Globus pallidus (tissue), 1 donor: ENCODE measurements at regions not wholly inside any gene's neighbourhood (a gene's known extent, or its start where the extent isn't known, plus 50 kb on each side); places are given as distances from the start of the nearest gene placed in this dataset.
"Not testable (repeated sequence)": the region's sequence is repeated elsewhere in the genome, so short reads cannot be mapped to it uniquely, and the experiment has no call there.

Experiments
- DNase-seq: peaks from one replicate; pipeline ENCODE4 v3.0.0-alpha.2; 2015; ENCODE audit warnings: low spot score

GRCh38 chr1:219560856-219561255, 52.0 kb downstream of the ZC3H11B start:
- DNase-seq = no peak

DNA sequence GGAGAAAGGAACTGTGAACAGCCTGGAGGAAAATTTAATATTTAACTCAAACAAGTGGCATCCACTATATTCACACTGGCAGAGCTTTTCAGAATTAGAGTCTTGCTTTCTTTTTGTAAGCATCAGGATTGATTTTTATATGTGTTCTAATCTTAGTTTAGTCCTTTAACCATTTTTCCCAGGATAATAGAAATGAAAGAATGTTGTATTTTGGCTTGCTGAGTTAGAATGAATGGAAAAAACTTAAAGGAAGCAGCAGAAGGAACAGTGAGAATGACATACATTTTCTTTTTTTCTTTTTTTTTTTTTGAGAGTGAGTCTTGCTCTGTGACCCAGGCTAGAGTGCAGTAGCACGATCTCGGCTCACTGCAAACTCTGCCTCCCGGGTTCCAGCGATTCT, 53.0 kb downstream of the ZC3H11B start:
- DNase-seq = no peak

GRCh38 chr1:219555806-219556205, 57.1 kb downstream of the ZC3H11B start:
- peak; percentile 71 for DNase-seq

GRCh38 chr1:219555031-219555692, 57.7 kb downstream of the ZC3H11B start:
- peak; percentile 17 for DNase-seq

DNA sequence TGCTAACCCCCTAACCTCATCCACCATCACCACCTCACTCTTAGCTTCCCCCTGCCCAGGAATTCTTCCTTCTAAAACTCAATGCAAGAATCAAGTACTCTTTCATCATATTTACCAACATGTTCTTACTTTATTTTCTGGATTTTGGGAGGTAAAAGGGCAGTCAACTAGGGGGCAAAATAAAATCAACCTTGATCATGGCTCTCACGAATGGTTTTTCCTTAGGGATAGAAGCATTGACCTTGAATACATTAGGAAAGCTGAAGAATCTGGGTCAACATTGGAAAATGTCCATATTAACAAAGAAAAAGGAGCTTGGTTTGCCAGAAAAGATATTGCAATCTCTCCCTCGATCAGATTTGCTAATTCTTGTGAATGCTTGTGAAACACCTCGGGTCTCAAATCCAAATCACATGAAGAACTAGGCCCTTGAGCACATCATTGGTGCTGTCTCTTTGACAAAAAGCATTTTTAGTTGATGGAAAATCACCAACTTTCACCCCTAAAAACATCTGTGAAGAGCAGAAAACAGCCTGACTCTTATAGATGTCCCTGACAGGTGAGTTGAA, 58.9 kb downstream of the ZC3H11B start:
- no peak for DNase-seq

DNA sequence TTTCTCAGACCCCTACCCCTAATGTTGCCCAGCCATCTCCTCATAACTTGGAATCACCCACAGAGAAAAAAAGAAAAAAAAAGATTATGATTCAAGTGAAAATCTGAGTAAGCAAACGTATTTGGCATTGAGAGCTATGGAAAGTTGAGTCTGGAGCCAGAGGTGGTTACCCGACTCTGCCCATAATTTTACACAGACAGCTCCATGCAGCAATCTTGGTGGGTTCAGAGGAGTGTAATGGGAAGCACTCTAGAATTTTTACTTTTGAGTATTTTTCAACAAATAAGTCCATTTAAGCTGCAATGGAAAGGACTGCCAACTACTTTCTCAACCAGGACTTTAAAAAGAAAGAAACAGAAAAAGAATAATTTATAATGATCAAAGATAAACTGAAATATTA, 62.7 kb downstream of the ZC3H11B start:
- no peak for DNase-seq

- no peak for DNase-seq
Measured at GRCh38 chr1:219549215-219549614, 63.7 kb downstream of the ZC3H11B start.

- no peak for DNase-seq
Measured at GRCh38 chr1:219548386-219548785, 64.5 kb downstream of the ZC3H11B start.

DNA sequence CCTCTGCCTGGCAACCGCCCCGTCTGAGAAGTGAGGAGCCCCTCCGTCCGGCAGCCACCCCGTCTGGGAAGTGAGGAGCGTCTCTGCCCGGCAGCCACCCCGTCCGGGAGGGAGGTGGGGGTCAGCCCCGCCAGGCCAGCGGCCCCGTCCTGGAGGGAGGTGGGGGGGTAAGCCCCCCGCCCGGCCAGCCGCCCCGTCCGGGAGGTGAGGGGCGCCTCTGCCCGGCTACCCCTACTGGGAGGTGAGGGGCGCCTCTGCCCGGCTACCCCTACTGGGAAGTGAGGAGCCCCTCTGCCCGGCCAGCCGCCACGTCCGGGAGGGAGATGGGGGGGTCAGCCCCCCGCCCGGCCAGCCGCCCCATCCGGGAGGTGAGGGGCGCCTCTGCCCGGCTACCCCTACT, 67.1 kb downstream of the ZC3H11B start:
- DNase-seq = not testable (repeated sequence)

DNA sequence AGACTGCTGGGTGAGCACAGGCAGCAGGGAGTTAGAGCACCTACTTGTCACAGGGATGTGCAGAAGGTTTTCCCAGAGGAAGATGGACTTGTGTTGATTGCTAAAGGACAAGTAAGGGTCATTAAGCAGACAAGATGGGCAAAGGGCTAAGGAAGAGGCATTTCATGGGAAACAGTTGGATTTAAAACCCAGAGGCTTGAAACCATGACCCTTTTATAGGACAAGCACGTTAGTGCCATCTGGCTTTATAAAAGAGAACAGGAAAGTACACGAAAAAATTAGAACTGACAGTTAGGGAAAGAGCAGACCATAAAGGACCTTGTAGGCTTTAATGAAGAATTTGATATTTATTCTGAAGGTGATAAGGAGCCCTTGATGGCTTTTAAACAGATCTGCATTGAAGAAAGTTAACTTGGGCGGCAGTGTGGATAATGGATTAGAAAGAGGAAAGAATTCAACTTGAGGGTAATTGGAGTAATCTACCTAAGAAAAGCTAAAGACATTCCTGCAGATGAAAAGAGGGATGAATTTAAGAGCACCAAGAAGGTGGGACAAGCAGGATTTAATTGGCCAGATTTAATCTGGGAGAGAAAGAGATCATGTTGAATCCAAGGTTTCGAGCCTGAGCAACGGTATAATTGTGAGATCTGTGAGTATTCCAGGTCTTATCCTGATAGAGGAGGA, 68.6 kb downstream of the ZC3H11B start:
- DNase-seq = no peak

DNA sequence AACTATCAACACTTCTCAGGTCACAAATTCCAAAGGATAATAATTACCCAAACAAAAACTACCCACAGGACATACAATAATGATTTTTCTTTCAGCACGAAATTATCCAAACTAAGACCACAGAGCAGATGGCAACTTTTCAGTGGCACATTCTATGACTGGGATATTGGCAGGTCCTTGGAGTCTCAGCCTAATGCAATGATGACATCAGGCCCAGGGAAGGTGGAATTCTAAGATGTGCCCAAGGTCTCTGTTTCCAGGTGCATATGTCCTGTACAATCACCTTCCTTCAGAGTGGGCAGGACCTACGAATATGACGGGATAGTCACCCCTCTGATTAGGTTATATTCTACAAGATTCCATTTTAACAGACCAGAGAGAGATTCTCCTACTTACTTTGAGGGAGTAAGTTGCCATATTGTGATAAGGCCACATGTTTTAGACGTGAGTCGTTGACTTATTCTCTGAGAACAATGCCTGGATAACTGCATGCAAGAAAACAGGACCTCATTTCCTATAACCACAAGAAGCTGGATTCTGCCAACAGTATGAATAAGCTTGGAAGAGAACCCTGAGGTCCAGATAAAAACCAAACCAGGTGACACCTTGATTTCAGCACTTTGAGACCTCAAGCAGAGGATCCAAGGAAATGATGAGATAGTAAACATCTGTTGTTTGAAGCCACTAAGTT, 69.9 kb downstream of the ZC3H11B start:
- no peak for DNase-seq

DNA sequence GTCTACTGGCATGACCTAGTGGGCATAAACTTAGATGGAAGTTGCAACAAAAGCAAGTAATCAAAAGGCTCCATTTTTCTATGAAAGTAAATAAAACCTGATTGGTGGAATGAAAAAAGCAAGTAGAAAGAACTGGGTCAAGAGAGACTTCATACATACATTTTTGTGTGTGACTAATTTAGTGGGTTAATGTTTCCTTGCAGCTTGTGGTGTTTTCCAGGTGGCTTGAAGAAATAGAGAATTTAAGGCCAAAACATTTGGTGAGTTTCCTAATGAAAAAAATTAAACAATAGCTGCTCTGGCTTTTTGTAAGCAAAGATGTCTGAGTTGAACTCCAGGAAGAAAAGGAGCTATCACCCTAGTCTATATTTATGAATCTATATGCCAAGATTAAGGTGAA, 71.0 kb downstream of the ZC3H11B start:
- DNase-seq = no peak

DNA sequence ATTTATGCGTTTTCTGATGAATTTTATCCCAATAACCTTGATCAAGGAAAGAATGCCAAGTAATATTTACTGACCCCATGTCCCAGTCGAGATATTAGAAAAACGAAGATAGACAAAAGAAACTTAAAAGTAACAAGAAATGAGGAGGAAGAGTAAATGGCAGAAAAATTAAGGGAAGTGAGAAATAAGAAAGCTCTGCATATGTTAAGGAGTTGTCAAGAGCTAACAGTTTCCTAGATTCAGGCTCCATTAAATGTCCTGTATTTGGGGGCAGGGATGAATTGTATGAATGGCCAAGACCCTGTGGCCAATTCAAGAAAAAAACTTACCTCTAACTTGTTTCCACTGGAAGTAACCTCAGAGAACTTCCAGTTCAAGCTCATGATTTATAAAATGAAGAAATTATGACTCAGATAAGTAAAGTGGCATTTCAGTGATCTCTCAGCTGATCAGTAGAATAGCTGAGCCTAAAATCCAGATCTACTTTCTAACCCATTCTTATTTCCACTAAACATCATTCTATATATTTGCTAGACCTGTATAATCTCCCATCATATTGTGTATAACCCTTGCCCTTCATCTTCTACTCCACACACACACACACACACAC, 73.2 kb downstream of the ZC3H11B start:
- no peak for DNase-seq

DNA sequence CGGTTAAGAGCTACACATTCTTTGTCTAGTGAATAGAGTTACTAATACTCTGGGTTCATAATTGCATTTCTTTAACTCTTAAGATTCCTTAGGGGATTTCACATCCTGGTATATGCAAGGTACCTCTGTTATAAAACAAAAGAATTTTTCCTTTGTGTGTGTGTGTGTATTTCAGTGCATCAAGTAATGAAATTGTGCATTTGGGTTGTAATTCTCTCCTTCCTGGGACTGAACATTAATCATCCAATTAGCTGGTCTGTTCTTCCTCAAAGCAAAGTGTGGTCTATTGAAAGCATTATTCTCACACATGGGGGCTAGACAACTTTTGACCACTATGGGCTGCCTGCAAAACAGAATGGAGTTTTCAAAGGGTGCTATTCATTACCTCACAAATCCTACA, 74.0 kb downstream of the ZC3H11B start:
- DNase-seq = no peak

DNA sequence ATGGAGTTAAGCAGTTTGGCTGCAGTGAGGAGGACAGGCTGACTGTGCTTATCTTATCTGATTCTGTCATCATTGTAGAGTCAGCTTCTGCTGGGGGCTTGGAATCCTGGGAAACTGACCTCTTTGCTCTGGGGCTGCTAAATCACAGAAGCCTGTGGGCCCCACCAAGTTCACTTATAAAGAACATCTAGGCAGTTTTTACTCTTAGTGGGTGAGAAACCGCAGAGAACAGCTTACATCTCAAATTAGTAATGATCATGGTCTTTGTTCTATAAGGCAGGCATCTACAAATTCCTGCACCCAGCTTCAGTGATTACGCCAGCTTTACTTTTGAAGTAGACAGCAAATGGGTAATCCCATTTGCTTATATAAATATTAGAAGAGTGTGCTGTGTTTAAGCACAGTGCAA, 75.7 kb downstream of the ZC3H11B start:
- no peak for DNase-seq

GRCh38 chr1:219536038-219536437, 76.9 kb downstream of the ZC3H11B start:
- DNase-seq = no peak

DNA sequence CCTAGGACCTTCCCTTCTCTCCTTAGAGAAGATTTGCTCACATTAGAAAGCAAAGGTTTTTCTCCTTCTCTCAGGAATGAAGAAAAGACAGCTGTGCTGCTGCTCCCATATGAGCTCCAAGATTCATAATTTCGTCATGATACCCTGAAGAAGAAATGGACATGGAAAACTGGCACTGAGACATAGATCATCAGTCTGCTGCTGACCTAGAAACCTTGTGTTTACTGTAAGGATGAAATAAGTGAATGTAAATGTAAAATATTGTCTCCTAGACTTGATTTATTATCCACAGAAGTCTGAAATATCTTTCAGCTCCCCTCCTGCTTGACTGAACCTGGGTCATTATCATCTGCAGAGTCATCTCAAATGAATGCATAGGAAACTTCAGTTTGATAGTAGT, 77.9 kb downstream of the ZC3H11B start:
- DNase-seq = no peak

- DNase-seq = no peak
Measured at GRCh38 chr1:219533280-219533679, 79.6 kb downstream of the ZC3H11B start.

- DNase-seq = no peak
Measured at GRCh38 chr1:219529116-219529515, 83.8 kb downstream of the ZC3H11B start.

- DNase-seq = no peak
Measured at GRCh38 chr1:219528633-219529032, 84.3 kb downstream of the ZC3H11B start.

- DNase-seq = no peak
Measured at GRCh38 chr1:219527994-219528393, 84.9 kb downstream of the ZC3H11B start.

GRCh38 chr1:219526074-219526473, 86.8 kb downstream of the ZC3H11B start:
- DNase-seq = no peak

- no peak for DNase-seq
Measured at GRCh38 chr1:219523411-219523810, 89.5 kb downstream of the ZC3H11B start.
